Liver (tissue), 8 donors: ENCODE measurements at regions not wholly inside any gene's neighbourhood (a gene's known extent, or its start where the extent isn't known, plus 50 kb on each side); places are given as distances from the start of the nearest gene placed in this dataset.
"Not testable (repeated sequence)": the region's sequence is repeated elsewhere in the genome, so short reads cannot be mapped to it uniquely, and the experiment has no call there.

Experiments
- DNase-seq: peaks from one replicate; pipeline ENCODE4 v3.0.0-alpha.2; 2017; ENCODE audit warnings: low spot score
- H3K27ac ChIP-seq, 2 donors: one replicate each; pipeline ENCODE4 v1.7.0; 2013; ENCODE audit warnings: inconsistent platforms in 2 of 2, low read length in 2 of 2, control low read depth in 1 of 2, low read depth in 1 of 2, mild to moderate bottlenecking in 1 of 2
- H3K27me3 ChIP-seq, 4 donors: one replicate each; pipeline versions ENCODE4 v1.6.1 to v1.7.0; 2013; ENCODE audit warnings: low read length in 3 of 4, inconsistent platforms in 1 of 4, mild to moderate bottlenecking in 1 of 4, moderate library complexity in 1 of 4; ENCODE audit not compliant: control insufficient read depth in 4 of 4, insufficient read depth in 4 of 4
- H3K36me3 ChIP-seq, 4 donors: one replicate each; pipeline versions ENCODE4 v1.6.1 to v1.7.0; 2013; ENCODE audit warnings: low read length in 3 of 4, mild to moderate bottlenecking in 3 of 4, low read depth in 1 of 4, moderate library complexity in 1 of 4; ENCODE audit not compliant: control insufficient read depth in 4 of 4, insufficient read depth in 3 of 4
- H3K4me1 ChIP-seq, 4 donors: one replicate each; pipeline versions ENCODE4 v1.6.1 to v1.7.0; 2013; ENCODE audit warnings: low read length in 3 of 4, mild to moderate bottlenecking in 3 of 4, moderate library complexity in 1 of 4; ENCODE audit not compliant: control insufficient read depth in 4 of 4, insufficient read depth in 4 of 4
- H3K4me3 ChIP-seq, 3 donors: one replicate each; pipeline versions ENCODE4 v1.6.1 to v1.7.0; 2013; ENCODE audit warnings: low read length in 3 of 3, control low read depth in 1 of 3, low read depth in 1 of 3, mild to moderate bottlenecking in 1 of 3
- H3K9ac ChIP-seq, 2 donors: one replicate each; pipeline ENCODE4 v1.7.0; 2013; ENCODE audit warnings: low read length in 2 of 2, mild to moderate bottlenecking in 2 of 2, moderate library complexity in 2 of 2, control low read depth in 1 of 2, low read depth in 1 of 2
- H3K9me3 ChIP-seq, 4 donors: one replicate each; pipeline versions ENCODE4 v1.6.1 to v1.7.0; 2013; ENCODE audit warnings: low read length in 3 of 4; ENCODE audit not compliant: control insufficient read depth in 4 of 4
- CTCF ChIP-seq: fragments of 150-350 bp; IDR thresholded peaks from 2 replicates; pipeline ENCODE4 v1.5.1; 2017; ENCODE audit warnings: improper control_type of control experiment, low read depth, low read length; ENCODE audit not compliant: missing input control
- EGR1 ChIP-seq, 2 donors: IDR thresholded peaks; 2 replicates each; pipeline ENCODE4 v1.6.1; 2016 to 2018; ENCODE audit warnings: antibody characterized with exemption in 2 of 2, low read depth in 2 of 2
- FOXA1 ChIP-seq: IDR thresholded peaks from 2 replicates; pipeline ENCODE4 v1.6.1; 2016; ENCODE audit warnings: antibody characterized with exemption
- GABPA ChIP-seq, 2 donors: IDR thresholded peaks in 1 of 2; conservative IDR thresholded peaks in 1 of 2; 2 replicates each; pipeline ENCODE4 v1.6.1; 2016; ENCODE audit warnings: antibody characterized with exemption in 2 of 2, mild to moderate bottlenecking in 1 of 2, moderate library complexity in 1 of 2
- HNF4G ChIP-seq: IDR thresholded peaks from 2 replicates; pipeline ENCODE4 v1.6.1; 2016; ENCODE audit warnings: antibody characterized with exemption
- JUND ChIP-seq, 2 donors: IDR thresholded peaks; 2 replicates each; pipeline ENCODE4 v1.6.1; 2016; ENCODE audit warnings: antibody characterized with exemption in 2 of 2
- MAX ChIP-seq: IDR thresholded peaks from 2 replicates; pipeline ENCODE4 v1.6.1; 2016; ENCODE audit warnings: antibody characterized with exemption
- NR2F2 ChIP-seq: IDR thresholded peaks from 2 replicates; pipeline ENCODE4 v1.6.1; 2016; ENCODE audit warnings: antibody characterized with exemption
- RAD21 ChIP-seq, 2 donors: IDR thresholded peaks; 2 replicates each; pipeline ENCODE4 v1.6.1; 2016; ENCODE audit warnings: antibody characterized with exemption in 2 of 2, mild to moderate bottlenecking in 2 of 2
- RXRA ChIP-seq, 2 donors: IDR thresholded peaks; 2 replicates each; pipeline ENCODE4 v1.6.1; 2017 to 2018; ENCODE audit warnings: antibody characterized with exemption in 2 of 2, mild to moderate bottlenecking in 1 of 2
- SP1 ChIP-seq: IDR thresholded peaks from 2 replicates; pipeline ENCODE4 v1.6.1; 2018; ENCODE audit warnings: antibody characterized with exemption, mild to moderate bottlenecking
- TAF1 ChIP-seq: conservative IDR thresholded peaks from 2 replicates; pipeline ENCODE4 v1.6.1; 2016; ENCODE audit warnings: antibody characterized with exemption, mild to moderate bottlenecking
- YY1 ChIP-seq: IDR thresholded peaks from 2 replicates; pipeline ENCODE4 v1.6.1; 2016; ENCODE audit warnings: antibody characterized with exemption, mild to moderate bottlenecking
- WGBS: extraction: QIAGEN DNeasy Blood & Tissue Kit; methylation state at CpG from one replicate; pipeline ENCODE4 v1.1.7; 2013; 5-methylcytosine and 5-hydroxymethylcytosine counted together
- TF ChIP-seq, protein P1 (sequence below): IDR thresholded peaks from 2 replicates; pipeline ENCODE4 v1.6.1; 2016; ENCODE audit warnings: antibody characterized with exemption
- TF ChIP-seq, protein P2 (sequence below): IDR thresholded peaks from 2 replicates; pipeline ENCODE4 v1.6.1; 2016; ENCODE audit warnings: antibody characterized with exemption
- donor health status: healthy.
- donor health status: healthy.
- donor health status: healthy.
- donor health status: healthy.
- donor health status: healthy.

- TF ChIP-seq GABPA (IDR thresholded peaks at IDR 0.05 in 1 of 2, conservative IDR thresholded peaks at IDR 0.05 in 1 of 2): no peak
- TF ChIP-seq HNF4G: no peak
- no peak for TF ChIP-seq TAF1
- TF ChIP-seq RAD21 (IDR thresholded peaks at IDR 0.05): no peak
- no peak for TF ChIP-seq SP1
- no peak for TF ChIP-seq CTCF
- no peak for TF ChIP-seq NR2F2
- no peak for TF ChIP-seq YY1
- no peak for TF ChIP-seq JUND (IDR thresholded peaks at IDR 0.05)
- TF ChIP-seq MAX: no peak
- no peak for TF ChIP-seq FOXA1
- Histone ChIP-seq H3K9ac (no peak overlapping the region), H3K36me3 (no peaks in the 10 kb centered on the region), H3K4me1 (no peaks in the 10 kb centered on the region), H3K27ac (no peak overlapping the region), H3K9me3 (no peaks in the 10 kb centered on the region), H3K27me3 (no peaks in the 10 kb centered on the region), H3K4me3 (no peak overlapping the region)
- no peak for DNase-seq
These were observed 1334.4 kb upstream of the ALCAM start for GRCh38 chr3:104032283-104032682.

DNA sequence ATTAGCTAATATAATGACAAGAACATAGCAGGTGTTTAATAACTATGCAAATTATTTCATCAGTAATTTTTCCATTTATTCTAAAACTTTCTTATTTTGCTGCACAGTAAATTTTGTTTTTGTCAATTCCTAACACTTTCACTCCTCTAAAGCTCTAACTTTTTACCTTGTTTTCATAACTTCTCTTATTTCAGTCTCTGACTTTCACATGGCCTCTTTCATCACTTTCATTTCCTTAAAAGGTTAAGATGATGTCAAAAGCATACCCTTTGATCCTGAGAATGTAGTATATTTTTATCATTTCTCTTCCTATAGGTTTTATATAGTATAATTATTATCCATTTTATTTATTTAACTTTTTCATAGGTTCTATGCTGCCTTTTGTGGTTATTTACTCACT, 1325.8 kb upstream of the ALCAM start:
- Histone ChIP-seq H3K4me3 (no peak overlapping the region), H3K4me1 (no peaks in the 10 kb centered on the region), H3K9me3 (no peaks in the 10 kb centered on the region), H3K9ac (no peak overlapping the region), H3K27me3 (no peaks in the 10 kb centered on the region), H3K27ac (no peak overlapping the region), H3K36me3 (no peaks in the 10 kb centered on the region)
- no peak for TF ChIP-seq TAF1
- no peak for TF ChIP-seq NR2F2
- no peak for TF ChIP-seq FOXA1
- no peak for TF ChIP-seq RXRA (IDR thresholded peaks at IDR 0.05)
- TF ChIP-seq, protein P1, sequence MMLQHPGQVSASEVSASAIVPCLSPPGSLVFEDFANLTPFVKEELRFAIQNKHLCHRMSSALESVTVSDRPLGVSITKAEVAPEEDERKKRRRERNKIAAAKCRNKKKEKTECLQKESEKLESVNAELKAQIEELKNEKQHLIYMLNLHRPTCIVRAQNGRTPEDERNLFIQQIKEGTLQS: no peak
- no peak for TF ChIP-seq CTCF
- TF ChIP-seq JUND (IDR thresholded peaks at IDR 0.05): no peak
- TF ChIP-seq, protein P2, sequence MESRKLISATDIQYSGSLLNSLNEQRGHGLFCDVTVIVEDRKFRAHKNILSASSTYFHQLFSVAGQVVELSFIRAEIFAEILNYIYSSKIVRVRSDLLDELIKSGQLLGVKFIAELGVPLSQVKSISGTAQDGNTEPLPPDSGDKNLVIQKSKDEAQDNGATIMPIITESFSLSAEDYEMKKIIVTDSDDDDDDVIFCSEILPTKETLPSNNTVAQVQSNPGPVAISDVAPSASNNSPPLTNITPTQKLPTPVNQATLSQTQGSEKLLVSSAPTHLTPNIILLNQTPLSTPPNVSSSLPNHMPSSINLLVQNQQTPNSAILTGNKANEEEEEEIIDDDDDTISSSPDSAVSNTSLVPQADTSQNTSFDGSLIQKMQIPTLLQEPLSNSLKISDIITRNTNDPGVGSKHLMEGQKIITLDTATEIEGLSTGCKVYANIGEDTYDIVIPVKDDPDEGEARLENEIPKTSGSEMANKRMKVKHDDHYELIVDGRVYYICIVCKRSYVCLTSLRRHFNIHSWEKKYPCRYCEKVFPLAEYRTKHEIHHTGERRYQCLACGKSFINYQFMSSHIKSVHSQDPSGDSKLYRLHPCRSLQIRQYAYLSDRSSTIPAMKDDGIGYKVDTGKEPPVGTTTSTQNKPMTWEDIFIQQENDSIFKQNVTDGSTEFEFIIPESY: no peak
- TF ChIP-seq RAD21 (IDR thresholded peaks at IDR 0.05): no peak
- TF ChIP-seq HNF4G: no peak
- no peak for TF ChIP-seq MAX
- TF ChIP-seq EGR1 (IDR thresholded peaks at IDR 0.05; ENCODE audit: low read depth in 2 of 2): no peak
- TF ChIP-seq GABPA (IDR thresholded peaks at IDR 0.05 in 1 of 2, conservative IDR thresholded peaks at IDR 0.05 in 1 of 2): no peak
- TF ChIP-seq SP1: no peak
- no peak for DNase-seq

DNA sequence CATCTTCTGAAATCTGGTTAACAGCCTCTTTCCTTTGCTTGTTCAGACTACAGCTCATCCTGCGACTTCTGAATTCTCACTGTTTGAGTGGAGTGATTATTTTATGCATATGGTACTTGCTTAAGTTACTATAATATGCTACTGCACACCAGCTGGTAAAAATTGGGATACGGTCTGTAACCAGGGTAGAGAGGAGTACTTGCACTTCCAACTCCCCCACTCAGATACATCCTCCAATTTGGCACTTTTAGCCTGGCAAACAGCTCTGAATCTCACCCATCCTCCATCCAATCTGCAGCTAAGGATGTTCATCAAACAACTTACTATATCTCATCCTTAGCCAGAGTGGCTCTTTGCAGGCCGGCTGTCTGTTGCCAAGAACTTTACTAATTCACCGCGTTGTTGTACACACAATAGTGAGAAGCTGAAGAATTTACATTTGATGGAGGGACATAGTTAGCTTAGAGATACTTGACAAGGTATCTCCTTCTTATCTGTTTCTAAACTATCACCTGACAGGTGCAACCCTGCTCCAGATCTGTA, 1323.6 kb upstream of the ALCAM start:
- H3K9me3 ChIP-seq, H3K9ac ChIP-seq, H3K4me1 ChIP-seq, DNase-seq, H3K36me3 ChIP-seq, H3K27me3 ChIP-seq, H3K4me3 ChIP-seq, H3K27ac ChIP-seq: not testable (repeated sequence)
- 78% methylated on average over 5 of the region's 5 CpGs for WGBS
